ENCODE measurements at regions not wholly inside any gene's neighbourhood (a gene's known extent, or its start where the extent isn't known, plus 50 kb on each side); places are given as distances from the start of the nearest gene placed in this dataset.

- no peak for DNase-seq
Measured at GRCh38 chr3:27865731-27866130, 143.6 kb upstream of the EOMES start.

- no peak for DNase-seq
Measured at GRCh38 chr3:27869152-27869551, 147.0 kb upstream of the EOMES start.

DNA sequence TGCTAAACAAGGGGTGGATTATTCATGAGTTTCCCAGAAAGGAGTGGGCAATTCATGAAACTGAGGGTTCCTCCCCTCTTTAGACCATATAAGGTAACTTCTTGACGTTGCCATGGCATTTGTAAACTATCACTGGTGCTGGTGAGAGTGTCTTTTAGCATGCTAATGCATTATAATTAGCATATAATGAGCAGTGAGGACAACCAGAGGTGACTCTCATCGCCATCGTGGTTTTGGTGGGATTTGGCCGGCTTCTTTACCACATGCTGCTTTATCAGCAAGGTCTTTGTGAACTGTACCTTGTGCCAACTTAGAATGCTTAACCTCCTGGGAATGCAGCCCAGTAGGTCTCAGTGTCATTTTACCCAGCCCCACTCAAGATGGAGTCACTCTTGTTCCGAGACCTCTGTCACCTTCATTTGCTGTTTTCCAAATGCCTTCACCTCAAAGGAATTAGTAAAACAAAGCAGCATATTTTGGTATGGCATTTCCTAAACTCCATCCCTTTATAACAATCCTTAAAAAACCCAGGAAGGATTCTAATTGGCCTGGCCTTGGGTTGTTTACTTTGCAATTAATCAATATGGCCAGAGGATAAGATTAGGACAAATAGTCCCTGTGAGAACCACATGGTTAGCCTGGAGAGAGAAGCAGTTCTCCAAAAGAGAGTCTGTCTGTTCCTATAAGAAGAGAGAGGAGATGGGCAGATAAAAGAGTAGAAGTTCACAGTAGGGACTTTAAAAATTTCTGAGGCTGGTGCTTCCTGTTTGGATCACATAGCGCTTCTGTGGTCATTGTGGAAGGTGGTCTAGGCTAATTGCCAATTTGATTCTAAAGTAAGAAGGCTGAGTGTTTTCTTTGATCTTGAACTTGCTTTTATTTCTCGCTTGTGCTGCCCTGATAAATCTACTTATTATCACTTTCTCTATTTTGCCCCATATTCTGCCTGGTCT lies 155.2 kb upstream of the EOMES start:
- DNase-seq = no peak

- DNase-seq = no peak
Measured at GRCh38 chr3:27878014-27878383, 155.9 kb upstream of the EOMES start.

- DNase-seq = no peak
Measured at GRCh38 chr3:27880969-27881892, 159.1 kb upstream of the EOMES start.

DNA sequence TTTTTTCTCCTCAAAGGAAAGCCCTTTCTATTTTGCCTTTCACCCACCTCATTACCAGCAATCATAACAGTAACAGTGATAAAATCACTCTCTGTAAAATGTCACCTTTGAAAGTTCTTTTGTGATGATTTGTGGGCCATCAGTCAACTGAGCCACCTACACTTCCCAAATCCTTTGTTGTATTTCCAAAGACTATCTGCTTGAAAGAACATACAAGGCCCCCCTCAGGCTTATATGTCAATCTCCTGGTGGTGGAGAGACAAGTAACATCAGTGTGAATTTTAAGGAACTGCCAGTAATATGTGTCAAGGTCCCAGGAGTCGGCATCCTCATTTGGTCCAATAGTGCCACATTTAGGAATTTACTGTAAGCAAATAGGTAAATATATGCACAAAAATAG lies 161.1 kb upstream of the EOMES start:
- no peak for DNase-seq

DNA sequence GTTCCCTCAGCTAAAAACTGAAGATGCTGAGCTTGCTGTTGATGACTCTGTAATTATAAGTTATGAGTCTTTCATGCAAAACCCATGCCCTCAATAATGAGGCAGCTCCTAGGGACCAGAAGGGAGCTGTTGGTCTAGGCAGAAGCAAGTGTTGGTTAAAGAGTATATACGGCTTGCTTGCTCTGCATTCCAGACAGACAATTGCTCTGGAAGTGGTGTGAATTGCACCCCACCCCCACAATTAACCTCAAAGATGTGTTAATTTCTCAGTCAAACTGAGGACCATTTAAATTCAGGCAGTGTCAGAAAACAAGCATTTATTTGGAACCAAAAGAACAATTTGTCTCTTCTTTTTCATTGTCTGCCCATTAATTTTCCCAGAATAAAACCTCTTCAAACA lies 163.5 kb upstream of the EOMES start:
- no peak for DNase-seq

GRCh38 chr3:27888562-27888961 lies 166.4 kb upstream of the EOMES start:
- DNase-seq = no peak

- no peak for DNase-seq
Measured at GRCh38 chr3:27889745-27890144, 167.6 kb upstream of the EOMES start.

- DNase-seq = no peak
Measured at GRCh38 chr3:27900316-27900715, 178.2 kb upstream of the EOMES start.

GRCh38 chr3:27903446-27903845 lies 181.3 kb upstream of the EOMES start:
- no peak for DNase-seq

- DNase-seq = no peak
Measured at GRCh38 chr3:27905625-27906024, 183.5 kb upstream of the EOMES start.

DNA sequence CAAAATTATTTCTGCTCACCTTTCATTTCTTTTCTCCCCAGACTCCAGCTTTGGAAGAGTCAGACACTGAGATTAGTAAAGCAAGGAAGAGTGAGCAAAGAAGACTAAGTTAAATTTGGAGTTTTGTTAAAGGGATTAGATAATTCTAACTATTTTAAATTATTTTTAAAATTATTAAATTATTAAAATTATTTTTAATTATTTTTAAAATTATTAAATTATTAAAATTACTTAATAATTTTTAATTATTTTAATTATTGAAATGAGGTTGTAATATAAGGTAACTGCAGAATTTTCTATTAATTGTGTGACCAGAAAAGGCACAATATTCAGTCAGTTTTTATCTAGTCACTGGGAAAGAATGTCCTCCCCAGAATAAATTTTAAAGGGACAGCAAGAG lies 185.0 kb upstream of the EOMES start:
- DNase-seq = no peak

DNA sequence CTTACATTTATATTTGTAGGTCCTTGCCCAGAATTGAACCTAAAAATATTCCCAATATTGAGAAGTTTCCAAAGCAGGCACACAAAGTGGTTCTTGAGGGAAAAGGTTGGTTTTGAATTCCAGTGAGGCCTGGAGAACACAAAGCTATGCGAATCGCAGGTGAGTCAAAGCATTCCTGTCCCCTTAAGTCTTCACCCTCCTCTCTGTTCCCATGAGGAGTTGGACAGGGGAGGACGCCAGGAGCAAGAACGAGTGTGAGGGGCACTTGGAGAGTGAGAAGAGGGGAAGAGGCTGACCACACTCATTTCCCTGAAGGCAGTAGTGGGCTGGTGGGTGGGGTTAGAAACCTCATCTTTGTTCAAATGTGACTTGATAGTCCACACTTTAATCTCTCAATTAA lies 185.8 kb upstream of the EOMES start:
- no peak for DNase-seq

- no peak for DNase-seq
Measured at GRCh38 chr3:27910456-27910855, 188.3 kb upstream of the EOMES start.

GRCh38 chr3:27914199-27914598 lies 192.1 kb upstream of the EOMES start:
- DNase-seq = no peak

DNA sequence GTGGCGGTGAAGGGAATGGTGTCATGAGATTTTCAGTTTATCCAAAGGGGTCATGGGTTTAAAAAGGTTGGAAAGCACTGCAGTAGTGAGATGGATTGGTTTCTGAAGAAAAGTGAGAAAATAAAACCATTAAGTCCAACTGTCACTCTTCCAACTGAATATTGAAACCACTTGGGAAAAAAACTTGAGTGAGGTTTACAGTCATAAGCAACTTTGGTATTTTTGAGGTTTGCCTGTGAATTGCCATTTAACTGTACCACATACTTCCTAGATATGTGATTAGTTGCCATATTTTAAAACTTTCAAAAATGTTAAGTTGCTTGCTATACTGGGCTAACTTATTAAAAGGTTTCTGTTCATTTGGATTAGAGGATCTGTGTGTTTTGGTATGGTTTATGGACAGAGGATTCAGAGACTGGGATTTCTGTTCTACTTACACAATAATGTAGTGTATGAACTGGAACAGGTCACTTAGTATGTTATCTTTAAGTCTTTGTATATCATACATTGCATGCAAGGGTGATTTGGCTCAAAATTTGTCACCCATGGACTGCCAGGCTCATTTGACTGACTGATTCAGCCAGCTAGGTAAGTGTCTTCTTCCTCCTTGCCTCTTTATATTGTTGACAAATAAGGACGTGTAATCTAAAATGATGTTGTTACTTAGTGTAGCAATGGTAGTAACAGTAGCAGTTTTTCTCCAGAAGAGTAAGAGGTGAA lies 201.4 kb upstream of the EOMES start:
- no peak for DNase-seq

DNA sequence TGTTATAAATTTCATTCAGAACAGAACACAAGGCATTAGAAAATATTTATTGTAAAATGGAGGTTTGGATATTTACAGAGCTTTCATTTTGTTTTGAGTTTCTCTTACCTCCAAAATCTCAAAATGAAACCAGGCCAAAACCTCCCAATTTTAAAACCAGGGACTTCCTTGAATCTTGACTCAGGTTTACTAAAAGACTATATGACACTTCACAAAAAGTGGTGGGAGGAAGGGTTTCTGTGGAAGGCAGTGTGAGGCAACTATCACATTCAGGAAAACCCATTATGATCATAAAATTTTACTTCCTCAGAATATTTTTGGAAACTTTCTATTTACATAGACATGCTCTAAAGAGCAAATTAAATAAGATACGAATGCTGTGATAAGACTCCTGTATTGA lies 205.8 kb upstream of the EOMES start:
- DNase-seq = no peak

- DNase-seq = no peak
Measured at GRCh38 chr3:27930052-27930602, 208.0 kb upstream of the EOMES start.

DNA sequence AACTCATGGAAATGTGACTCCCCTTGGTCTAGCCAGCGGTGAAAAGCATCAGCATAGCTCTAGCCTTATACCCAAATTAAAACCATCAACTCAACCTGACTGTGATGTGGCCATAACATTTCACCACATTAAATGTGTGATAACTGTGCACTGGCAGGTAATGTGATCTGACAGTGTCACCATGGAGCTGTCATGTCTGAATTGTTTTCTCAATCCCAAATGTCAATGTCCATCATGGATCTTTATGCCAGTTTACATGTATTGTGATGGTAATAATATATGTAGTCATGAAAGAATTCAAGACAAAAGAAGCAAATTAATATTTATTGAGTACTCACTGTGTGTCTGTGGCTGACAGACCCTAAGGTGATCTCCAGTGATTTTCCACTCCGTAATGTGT lies 213.4 kb upstream of the EOMES start:
- no peak for DNase-seq

DNA sequence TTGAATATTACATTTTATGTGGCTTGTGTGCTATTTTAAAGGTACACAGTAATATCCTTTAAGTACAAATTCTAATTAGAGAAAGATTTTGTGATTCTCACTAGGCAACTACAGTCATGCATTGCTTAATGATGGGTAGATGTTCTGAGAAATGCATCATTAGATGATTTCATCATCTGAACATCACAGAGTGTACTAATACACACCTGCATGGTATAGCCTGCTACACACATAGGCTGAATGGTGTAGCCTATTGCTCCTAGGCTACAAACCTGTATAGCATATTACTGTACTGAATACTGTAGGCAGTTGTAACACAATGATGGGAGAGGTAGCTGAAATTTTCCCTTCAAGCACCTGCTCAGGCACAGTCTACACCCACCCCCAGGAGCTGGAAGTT lies 217.4 kb upstream of the EOMES start:
- DNase-seq = no peak

GRCh38 chr3:27939940-27940339 lies 217.8 kb upstream of the EOMES start:
- DNase-seq = no peak

- no peak for DNase-seq
Measured at GRCh38 chr3:27943106-27943505, 221.0 kb upstream of the EOMES start.
